Fibroblast of the aortic adventitia (primary cell): ENCODE measurements at regions not wholly inside any gene's neighbourhood (a gene's known extent, or its start where the extent isn't known, plus 50 kb on each side); places are given as distances from the start of the nearest gene placed in this dataset.

Source experiments
- DNase-seq: peaks from one replicate; pipeline ENCODE4 v3.0.0-alpha.2; 2010; ENCODE audit warnings: low read depth
- H3K4me3 ChIP-seq: 2 replicates; pipeline ENCODE4 v1.5.1; 2011; ENCODE audit warnings: low read depth, mild to moderate bottlenecking, control low read depth, low read length, moderate library complexity
- TF ChIP-seq, protein P1 (sequence below): IDR thresholded peaks from 2 replicates; pipeline ENCODE4 v1.5.1; 2011; ENCODE audit warnings: mild to moderate bottlenecking, low read length, control low read depth, inconsistent platforms; ENCODE audit not compliant: insufficient read depth

- no peak for DNase-seq
- no peak overlapping the region for H3K4me3 ChIP-seq
- TF ChIP-seq, protein P1, sequence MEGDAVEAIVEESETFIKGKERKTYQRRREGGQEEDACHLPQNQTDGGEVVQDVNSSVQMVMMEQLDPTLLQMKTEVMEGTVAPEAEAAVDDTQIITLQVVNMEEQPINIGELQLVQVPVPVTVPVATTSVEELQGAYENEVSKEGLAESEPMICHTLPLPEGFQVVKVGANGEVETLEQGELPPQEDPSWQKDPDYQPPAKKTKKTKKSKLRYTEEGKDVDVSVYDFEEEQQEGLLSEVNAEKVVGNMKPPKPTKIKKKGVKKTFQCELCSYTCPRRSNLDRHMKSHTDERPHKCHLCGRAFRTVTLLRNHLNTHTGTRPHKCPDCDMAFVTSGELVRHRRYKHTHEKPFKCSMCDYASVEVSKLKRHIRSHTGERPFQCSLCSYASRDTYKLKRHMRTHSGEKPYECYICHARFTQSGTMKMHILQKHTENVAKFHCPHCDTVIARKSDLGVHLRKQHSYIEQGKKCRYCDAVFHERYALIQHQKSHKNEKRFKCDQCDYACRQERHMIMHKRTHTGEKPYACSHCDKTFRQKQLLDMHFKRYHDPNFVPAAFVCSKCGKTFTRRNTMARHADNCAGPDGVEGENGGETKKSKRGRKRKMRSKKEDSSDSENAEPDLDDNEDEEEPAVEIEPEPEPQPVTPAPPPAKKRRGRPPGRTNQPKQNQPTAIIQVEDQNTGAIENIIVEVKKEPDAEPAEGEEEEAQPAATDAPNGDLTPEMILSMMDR: no peak
Measured at GRCh38 chr13:40179445-40180281, 486.8 kb downstream of the FOXO1 start.

- DNase-seq: no peak
- TF ChIP-seq, protein P1: no peak
- no peak overlapping the region for H3K4me3 ChIP-seq
Measured at GRCh38 chr13:40180776-40181175, 485.7 kb downstream of the FOXO1 start.

- peak; percentile 87 for DNase-seq
- H3K4me3 ChIP-seq: no peak overlapping the region
- TF ChIP-seq, protein P1: no peak
Measured at GRCh38 chr13:40181203-40181845, 485.1 kb downstream of the FOXO1 start.

DNA sequence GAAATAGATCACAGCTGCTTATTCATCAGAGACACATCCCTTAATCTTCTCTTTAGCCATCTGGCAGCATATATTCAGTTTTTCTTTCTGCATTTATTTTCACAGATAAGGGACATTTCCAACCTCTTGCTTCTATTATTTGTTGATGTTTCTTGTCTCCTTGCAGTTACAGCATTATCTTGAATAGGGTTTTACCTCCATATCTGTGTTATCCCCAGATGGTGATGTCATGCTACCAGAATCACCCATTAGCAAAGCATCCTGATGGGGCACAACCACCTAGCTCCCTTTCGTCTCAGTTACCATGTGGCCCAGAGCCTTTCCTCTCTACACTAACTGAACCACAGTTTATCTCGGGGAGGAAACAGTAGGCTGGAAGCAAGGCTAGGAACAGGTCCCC is 483.9 kb downstream of the FOXO1 start:
- TF ChIP-seq, protein P1: no peak
- H3K4me3 ChIP-seq: no peak overlapping the region
- no peak for DNase-seq

GRCh38 chr13:40185414-40185813 is 481.0 kb downstream of the FOXO1 start:
- no peak overlapping the region for H3K4me3 ChIP-seq
- no peak for DNase-seq
- TF ChIP-seq, protein P1: no peak

DNA sequence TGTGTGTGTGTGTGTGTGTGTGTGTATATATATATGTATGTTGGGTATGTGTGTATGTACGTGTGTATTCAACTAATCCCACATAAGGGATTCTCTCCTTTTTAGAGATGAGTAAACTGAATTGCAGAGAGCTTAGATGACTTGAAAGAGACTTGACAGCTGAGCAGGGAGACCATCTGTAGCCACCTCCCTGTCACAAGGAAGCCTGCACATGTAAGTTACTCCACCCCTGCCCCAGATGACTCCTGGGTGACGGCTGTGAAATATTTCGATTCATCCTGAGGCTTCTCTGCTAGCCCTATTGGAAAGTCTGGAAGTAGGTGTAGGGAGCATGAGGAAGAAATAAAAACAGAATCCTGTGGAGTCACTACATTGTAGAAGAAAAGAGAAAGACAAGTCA is 480.4 kb downstream of the FOXO1 start:
- H3K4me3 ChIP-seq: no peak overlapping the region
- DNase-seq: no peak
- TF ChIP-seq, protein P1: no peak
